ENCODE measurements at regions not wholly inside any gene's neighbourhood (a gene's known extent, or its start where the extent isn't known, plus 50 kb on each side); places are given as distances from the start of the nearest gene placed in this dataset.
"Not testable (repeated sequence)": the region's sequence is repeated elsewhere in the genome, so short reads cannot be mapped to it uniquely, and the experiment has no call there.

GRCh38 chrX:65610481-65610880 is 57.0 kb upstream of the MSN start:
- DNase-seq (ENCODE audit: low read depth) = no peak

GRCh38 chrX:65610040-65610439 is 57.4 kb upstream of the MSN start:
- DNase-seq (ENCODE audit: low read depth) = no peak

- DNase-seq (ENCODE audit: low read depth) = no peak
Measured at GRCh38 chrX:65609237-65609636, 58.2 kb upstream of the MSN start.

DNA sequence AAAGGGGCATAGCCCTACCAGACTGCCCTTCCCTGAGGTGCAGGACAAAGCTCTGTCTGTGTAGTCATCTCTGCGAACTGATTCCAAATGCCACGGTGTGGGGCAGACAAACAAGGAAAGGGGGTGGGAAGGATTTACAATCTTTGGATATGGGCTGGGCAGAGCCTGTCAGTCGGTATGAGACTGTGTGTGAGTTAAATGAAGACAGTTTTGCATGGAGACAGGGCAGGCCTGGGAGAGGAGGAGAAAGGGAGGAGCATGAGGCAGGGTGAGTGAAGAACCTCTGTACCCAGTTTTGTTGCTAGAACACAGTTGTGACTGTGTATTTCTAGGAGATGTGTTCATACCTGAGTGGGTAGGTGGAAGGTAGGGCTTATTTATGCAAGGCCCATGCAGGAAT is 59.4 kb upstream of the MSN start:
- DNase-seq (ENCODE audit: low read depth) = no peak

- DNase-seq (ENCODE audit: low read depth) = no peak
Measured at GRCh38 chrX:65607070-65607742, 60.2 kb upstream of the MSN start.

DNA sequence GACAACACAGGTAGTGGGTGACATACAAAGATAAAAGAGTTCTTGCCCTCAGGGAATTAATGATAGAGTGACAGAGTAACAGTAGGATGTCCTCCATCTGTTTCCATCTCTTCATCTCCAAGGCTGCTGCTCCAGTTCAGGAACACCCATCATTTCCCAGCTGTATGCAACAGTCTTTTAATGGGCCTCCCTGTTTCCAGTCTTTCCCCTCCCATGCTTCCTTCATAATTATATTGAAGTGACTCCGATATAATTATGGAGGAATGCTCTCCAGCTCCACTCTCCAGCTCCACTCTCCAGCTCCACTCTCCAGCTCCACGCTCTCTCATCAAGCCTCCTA is 65.3 kb upstream of the MSN start:
- DNase-seq (ENCODE audit: low read depth) = no peak

GRCh38 chrX:65601530-65602220 is 65.8 kb upstream of the MSN start:
- peak; percentile 57 for DNase-seq (ENCODE audit: low read depth)

DNA sequence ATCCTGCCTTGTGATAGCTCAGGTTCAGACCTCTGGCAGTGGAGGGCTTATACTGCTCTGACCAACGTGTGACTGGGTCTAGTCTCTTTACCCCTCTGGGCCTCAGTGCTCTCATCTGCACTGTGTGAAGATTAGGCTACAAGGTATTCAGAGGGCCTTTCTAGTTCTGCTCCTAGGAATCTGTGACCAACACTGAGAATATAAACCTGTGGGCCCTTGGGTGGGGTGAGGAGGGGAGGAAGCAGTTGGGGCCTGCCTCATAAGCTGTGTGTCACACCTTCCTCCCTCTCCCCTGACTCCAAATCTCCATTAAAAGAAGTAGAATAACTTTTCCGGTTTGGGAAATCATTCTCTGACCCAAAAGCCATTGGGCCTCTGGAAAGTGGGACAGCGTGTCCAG is 66.3 kb upstream of the MSN start:
- DNase-seq (ENCODE audit: low read depth) = no peak

DNA sequence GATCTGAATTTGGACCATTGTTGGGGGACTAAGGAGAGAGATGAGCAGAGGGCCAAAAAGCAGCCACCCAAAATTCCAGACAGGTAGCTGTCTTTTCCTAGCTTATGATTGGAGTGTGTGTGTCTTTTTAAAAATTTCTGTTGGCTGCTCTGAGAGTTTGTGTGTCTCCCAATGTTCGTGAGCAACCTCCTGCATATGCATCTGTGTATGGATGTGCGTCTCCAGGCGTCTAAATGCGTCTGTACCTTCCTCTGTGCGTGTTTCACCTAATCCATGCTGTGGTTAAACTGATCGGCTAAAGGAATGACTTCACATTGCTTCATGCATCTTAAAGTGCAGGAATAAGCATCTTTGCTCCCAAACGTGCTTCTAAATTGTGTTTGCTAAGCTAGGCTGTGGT is 65.5 kb upstream of the LAS1L start:
- DNase-seq (ENCODE audit: low read depth) = no peak

DNA sequence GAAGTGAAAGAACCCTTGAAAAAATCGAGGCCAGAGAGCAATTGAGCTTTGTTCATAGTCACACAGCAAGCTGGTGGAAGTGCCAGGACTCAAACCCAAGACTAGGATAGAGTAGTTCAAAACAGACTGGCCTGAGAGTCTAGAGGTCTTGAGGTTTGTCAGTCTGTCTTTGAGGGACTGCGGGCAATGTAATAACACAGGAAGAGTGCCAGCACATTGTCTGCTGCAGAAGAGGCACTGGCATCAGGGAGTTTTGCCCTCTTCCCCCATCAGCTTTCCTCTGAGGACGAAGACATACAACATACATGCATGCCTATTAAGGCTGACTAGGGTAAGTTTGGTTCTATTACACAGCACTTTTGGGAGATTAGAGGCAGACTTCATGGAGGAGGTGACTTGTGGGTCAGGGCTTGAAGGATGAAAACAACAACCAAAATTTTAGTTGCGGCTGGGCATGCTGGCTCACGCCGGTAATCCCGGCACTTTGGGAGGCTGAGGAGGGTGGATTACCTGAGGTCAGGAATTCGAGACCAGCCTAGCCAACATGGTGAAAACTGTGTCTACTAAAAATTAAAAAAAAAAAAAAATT is 64.1 kb upstream of the LAS1L start:
- DNase-seq (ENCODE audit: low read depth) = no peak

DNA sequence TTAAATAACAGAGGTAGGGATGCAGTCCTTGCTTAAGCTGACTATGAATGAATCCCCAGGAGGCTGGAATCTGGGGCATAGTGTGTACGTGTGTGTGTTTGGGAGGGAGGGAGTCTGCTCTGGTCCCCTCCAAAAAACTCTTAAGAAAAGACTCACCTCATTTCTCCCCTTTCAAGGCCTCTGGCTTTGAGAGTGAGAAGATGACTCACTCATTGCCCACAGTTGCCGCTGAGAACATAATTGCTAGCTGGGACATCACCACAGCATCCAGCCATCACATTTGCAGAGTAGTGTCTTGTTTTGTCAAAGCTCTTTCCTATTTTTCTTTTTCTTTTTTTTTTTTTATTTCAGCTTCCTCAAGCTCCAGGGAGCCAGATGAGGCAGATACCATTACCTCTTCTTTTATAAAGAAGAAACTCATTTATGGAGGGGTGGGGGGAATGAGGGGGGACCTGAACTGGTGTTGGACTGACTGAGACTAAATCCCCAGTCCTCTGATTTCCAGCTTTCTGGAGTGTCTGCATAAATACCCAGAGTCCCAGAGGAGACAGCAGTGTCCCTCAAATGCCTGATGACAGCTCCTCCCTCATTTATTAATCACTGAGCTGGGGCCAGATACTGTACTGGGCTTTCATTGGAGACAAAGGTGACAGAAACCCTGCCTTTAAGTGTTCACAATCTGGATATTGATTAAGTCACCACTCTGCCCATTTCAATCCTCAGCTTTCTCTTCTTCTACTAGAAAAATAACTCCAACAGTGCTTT is 61.9 kb upstream of the LAS1L start:
- DNase-seq (ENCODE audit: low read depth) = peak; percentile 62

GRCh38 chrX:65595460-65595876 is 60.9 kb upstream of the LAS1L start:
- peak; percentile 91 for DNase-seq (ENCODE audit: low read depth)

GRCh38 chrX:65591206-65591605 is 56.6 kb upstream of the LAS1L start:
- DNase-seq (ENCODE audit: low read depth) = no peak

DNA sequence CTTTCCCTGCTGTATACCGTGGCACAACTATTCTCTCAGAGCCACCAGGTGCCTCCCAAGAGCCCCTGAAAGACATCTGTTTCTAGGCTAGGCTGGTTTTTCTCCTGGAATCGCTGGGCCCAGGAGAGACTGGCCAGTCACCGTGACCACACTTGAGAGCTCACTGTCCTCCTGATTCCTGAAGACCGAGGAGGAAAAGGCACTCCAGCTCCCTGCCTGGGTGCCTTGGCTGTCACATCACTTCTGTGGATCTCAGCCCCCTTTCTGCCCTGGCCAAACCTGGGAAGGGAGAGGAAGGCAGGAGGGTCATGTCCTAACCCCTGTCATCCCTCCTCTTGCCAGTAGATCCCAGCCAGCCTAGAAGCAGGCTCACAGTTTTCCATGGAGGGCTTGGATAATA is 54.7 kb upstream of the LAS1L start:
- DNase-seq (ENCODE audit: low read depth) = no peak

DNA sequence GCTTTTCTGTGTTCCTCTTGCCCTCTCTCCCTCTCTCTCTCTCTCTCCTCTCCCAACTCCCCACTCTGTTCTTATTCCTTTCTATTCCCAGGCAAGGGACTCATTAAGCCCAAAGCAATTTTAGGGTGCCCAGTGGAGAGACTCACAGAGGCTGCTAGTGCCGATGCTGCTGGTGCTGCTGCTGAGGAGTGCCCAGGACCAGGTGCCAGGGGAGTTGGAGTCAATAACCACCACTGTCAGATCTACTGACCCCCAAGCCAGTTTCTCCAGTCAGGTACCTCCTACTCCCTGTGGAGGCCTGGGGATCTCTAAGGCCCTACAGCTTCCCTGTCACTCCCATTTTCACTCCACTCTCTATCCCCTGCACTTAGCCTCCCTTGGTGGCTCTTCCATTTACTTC is 54.2 kb upstream of the LAS1L start:
- DNase-seq (ENCODE audit: low read depth) = no peak

- peak; percentile 40 for DNase-seq (ENCODE audit: low read depth)
Measured at GRCh38 chrX:65587616-65588526, 53.3 kb upstream of the LAS1L start.

- peak; percentile 26 for DNase-seq (ENCODE audit: low read depth)
Measured at GRCh38 chrX:65586491-65586890, 51.9 kb upstream of the LAS1L start.

DNA sequence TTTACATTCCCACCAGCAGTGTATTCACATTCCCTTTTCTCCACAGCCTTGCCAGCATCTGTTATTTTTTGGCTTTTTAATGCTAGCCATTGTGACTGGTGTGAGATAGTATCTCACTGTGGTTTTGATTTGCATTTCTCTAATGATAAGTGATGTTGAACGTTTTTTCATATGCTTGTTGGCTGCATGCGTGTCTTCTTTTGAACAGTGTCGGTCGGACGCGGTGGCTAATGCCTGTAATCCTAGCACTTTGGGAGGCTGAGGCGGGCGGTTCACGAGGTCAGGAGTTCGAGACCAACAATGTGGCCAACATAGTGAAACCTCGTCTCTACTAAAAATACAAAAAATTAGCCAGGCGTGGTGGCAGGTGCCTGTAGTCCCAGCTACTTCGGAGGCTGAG is 50.6 kb upstream of the LAS1L start:
- not testable (repeated sequence) for DNase-seq (ENCODE audit: low read depth)

Measured in myocyte (in vitro differentiated cells).